Activated CD4-positive, alpha-beta T cell treated with anti-CD3 and anti-CD28 coated beads, Interleukin-2, amount 10 ng/mL, durations not matched to agents 7 days and 5 days (primary cell): ENCODE measurements at regions not wholly inside any gene's neighbourhood (a gene's known extent, or its start where the extent isn't known, plus 50 kb on each side); places are given as distances from the start of the nearest gene placed in this dataset.
"Not testable (repeated sequence)": the region's sequence is repeated elsewhere in the genome, so short reads cannot be mapped to it uniquely, and the experiment has no call there.

Experiments used
- CTCF ChIA-PET: fragments of 350-600 bp; sonication (Branson Sonifier 250); formaldehyde crosslinking; loops from one replicate; lab custom pipeline; 2021; ENCODE audit warnings: antibody characterized with exemption; lab: Charles Lee
- POLR2A ChIA-PET: fragments of 350-600 bp; sonication (Branson Sonifier 250); formaldehyde crosslinking; loops from one replicate; lab custom pipeline; 2021; ENCODE audit warnings: antibody characterized with exemption; lab: Charles Lee
- DNase-seq: peaks from one replicate; pipeline ENCODE4 v3.0.0-alpha.2; 2020
- H3K27ac Mint-ChIP-seq: one replicate; pipeline ENCODE4 v1.8.0; 2021; ENCODE audit warnings: mild to moderate bottlenecking, moderate library complexity, mixed read lengths
- H3K27me3 Mint-ChIP-seq: one replicate; pipeline ENCODE4 v1.8.0; 2021; ENCODE audit warnings: mixed read lengths
- H3K36me3 Mint-ChIP-seq: one replicate; pipeline ENCODE4 v1.8.0; 2021; ENCODE audit warnings: low read depth, mixed read lengths
- H3K4me1 Mint-ChIP-seq: one replicate; pipeline ENCODE4 v1.8.0; 2021; ENCODE audit warnings: mixed read lengths
- H3K4me3 Mint-ChIP-seq: one replicate; pipeline ENCODE4 v1.8.0; 2021; ENCODE audit warnings: mild to moderate bottlenecking, moderate library complexity, mixed read lengths
- H3K9me3 Mint-ChIP-seq: one replicate; pipeline ENCODE4 v1.8.0; 2021; ENCODE audit warnings: mixed read lengths

DNA sequence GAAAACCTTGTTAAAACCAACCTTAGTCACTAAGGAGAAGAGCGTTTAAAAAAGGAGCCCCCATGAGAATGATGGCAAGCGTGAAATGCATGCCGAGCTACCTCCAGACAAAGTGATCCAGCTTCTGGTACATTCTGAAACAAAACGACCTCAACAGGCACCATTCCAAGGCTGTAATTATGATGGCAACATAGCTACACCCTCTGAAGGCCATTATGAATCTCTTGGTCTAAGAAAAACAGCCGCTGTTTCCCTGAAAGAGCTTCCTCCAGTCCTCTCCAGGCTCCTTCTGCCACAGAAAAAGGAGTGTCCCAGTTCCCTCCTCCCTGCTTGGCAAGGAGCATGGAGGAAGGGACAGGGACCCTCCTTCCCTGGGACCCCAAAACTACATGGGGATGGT, 50.0 kb upstream of the ABLIM1 start:
- ChIA-PET POLR2A (no interaction called here), CTCF (no interaction called here)
- Mint-ChIP-seq H3K27ac (no peak overlapping the region), H3K36me3 (no peaks in the 10 kb centered on the region), H3K4me3 (no peak overlapping the region), H3K4me1 (no peaks in the 10 kb centered on the region), H3K9me3 (no peaks in the 10 kb centered on the region), H3K27me3 (peaks cover 21% of the 10 kb centered on the region)
- no peak for DNase-seq

DNA sequence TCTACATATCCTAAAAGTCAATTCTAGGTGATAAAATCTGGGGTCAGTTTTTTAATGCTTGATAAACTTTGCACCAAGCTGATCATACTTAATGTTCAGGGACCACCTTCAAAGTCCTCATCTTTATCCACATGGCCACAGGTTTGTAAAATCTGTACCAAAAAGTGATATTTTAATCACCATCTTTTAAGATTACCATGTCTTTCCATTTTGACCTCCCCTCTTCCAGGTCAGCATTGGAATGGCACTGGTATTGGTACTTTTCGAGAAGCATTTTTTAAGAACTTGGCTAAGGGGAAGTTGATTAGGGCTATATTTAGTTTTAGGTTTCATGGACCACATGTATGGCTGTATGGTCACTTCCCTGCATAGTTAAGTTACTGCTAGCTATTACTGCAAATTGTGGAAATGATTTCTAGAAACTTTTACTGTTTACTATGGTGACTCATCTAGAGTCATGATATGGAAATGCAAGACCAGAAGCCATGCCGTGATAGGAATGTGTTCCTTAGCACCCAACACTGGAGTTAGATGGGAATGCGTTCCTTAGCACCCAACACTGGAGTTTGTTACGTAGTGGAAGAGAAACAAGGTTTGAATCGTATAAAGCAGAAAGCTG, 50.8 kb upstream of the ABLIM1 start:
- Mint-ChIP-seq H3K27me3 (peaks cover 21% of the 10 kb centered on the region), H3K4me1 (no peaks in the 10 kb centered on the region), H3K27ac (no peak overlapping the region), H3K9me3 (no peaks in the 10 kb centered on the region), H3K4me3 (no peak overlapping the region), H3K36me3 (no peaks in the 10 kb centered on the region)
- ChIA-PET CTCF (no interaction called here), POLR2A (no interaction called here)
- no peak for DNase-seq

DNA sequence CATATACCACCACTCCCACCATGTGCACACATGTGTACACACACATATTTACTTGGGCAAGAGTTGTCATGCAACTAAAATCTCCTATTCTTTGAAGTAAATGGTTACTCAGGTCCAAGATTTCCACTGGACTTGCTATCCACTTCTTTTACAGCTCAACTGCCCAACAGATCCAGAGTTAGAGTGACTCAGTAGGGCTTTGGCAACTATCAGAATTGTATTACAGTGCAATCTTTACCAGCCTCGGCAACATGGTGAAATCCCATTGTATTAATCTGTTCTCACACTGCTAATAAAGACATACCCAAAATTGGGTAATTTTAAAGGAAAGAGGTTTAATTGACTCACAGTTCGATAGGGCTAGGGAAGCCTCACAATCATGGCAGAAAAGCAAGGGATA, 51.9 kb upstream of the ABLIM1 start:
- peaks cover 23% of the 10 kb centered on the region for H3K27me3 Mint-ChIP-seq
- no peaks in the 10 kb centered on the region for H3K9me3 Mint-ChIP-seq
- POLR2A ChIA-PET, result no interaction called here
- CTCF ChIA-PET, result no interaction called here
- no peak for DNase-seq
- no peak overlapping the region for H3K27ac Mint-ChIP-seq
- H3K4me3 Mint-ChIP-seq, result no peak overlapping the region
- H3K4me1 Mint-ChIP-seq, result no peaks in the 10 kb centered on the region
- H3K36me3 Mint-ChIP-seq, result no peaks in the 10 kb centered on the region

- POLR2A ChIA-PET, result no interaction called here
- H3K4me1 Mint-ChIP-seq, result no peaks in the 10 kb centered on the region
- DNase-seq, result no peak
- CTCF ChIA-PET, result interaction anchor here (1.0 kb wide), 1 partner anchor 9 kb away, joined by 4 read pairs; no protein-coding TSS in a partner anchor
- no peak overlapping the region for H3K4me3 Mint-ChIP-seq
- H3K27ac Mint-ChIP-seq, result no peak overlapping the region
- H3K9me3 Mint-ChIP-seq, result no peaks in the 10 kb centered on the region
- H3K36me3 Mint-ChIP-seq, result no peaks in the 10 kb centered on the region
- peaks cover 21% of the 10 kb centered on the region for H3K27me3 Mint-ChIP-seq
Observed at GRCh38 chr10:114711176-114711868, 53.2 kb upstream of the ABLIM1 start.

DNA sequence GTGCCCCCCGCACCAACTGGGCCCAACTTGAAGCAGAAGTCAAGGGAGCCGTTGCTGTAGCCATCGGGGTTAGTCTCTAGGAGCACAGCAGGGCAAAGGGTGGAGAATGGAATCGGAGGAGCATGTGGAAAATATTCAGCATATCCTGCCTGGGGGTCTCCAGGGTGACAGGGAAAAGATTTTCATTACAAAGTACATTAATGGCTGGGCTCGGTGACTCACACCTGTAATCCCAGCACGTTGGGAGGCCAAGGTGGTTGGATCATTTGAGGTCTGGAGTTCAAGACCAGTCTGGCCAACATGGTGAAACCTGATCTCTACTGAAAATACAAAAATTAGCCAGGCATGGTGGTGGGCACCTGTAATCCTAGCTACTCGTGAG, 53.8 kb upstream of the ABLIM1 start:
- Mint-ChIP-seq H3K4me1 (no peaks in the 10 kb centered on the region), H3K36me3 (no peaks in the 10 kb centered on the region), H3K9me3 (no peaks in the 10 kb centered on the region), H3K4me3 (no peak overlapping the region), H3K27me3 (peaks cover 21% of the 10 kb centered on the region), H3K27ac (no peak overlapping the region)
- no peak for DNase-seq
- CTCF ChIA-PET, result no interaction called here
- POLR2A ChIA-PET, result no interaction called here

DNA sequence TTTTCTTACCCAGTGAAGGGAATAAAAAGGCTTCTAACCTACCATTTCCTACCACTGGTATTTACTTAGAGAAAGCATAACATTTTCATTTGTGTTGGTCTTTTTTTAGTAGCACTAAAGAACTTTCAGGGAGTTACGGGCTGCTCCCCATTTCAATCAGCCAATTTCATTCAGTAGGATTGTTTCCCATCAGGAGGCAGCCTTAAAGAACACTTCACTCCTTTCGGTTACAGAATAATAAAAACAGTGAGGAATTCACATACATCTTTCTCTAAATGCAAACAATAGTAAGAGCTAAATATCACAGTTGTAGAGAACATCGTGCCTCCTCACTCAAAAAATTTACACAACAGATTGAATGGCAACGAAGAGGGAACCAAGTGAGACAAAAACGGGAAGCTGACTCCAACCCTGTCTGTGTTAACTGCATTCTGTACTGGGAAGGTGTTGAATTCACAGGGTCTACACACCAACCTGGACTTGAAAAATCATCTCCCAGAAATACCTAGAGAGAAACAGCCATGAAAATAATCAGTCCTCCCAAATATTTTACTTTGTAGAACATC, 55.5 kb upstream of the ABLIM1 start:
- H3K27me3 Mint-ChIP-seq, result peaks cover 22% of the 10 kb centered on the region

DNA sequence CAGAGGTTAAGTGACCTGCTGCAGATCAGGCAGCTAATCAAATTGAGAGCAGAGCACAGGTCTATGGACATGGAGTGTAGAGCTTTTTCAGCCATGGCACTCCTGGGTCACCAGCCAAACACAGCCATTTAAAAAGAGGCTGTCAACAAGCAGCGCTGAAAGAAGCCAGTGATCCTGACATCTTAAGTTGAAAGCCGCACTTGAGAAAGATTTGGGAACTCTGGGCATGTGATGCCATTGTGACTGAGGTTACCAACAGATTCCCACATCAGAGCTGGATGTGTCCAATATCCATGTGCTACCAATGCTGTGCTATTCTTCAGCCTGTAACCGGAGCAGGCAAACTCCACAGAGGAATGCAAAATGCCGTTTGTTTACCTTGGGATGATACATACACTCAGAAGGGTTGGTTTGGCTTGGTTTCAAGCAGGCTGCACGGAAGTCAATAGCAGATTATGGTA, 56.2 kb upstream of the ABLIM1 start:
- POLR2A ChIA-PET, result no interaction called here
- H3K4me3 Mint-ChIP-seq, result no peak overlapping the region
- H3K4me1 Mint-ChIP-seq, result no peaks in the 10 kb centered on the region
- no peaks in the 10 kb centered on the region for H3K36me3 Mint-ChIP-seq
- H3K27me3 Mint-ChIP-seq, result peaks cover 22% of the 10 kb centered on the region
- H3K9me3 Mint-ChIP-seq, result no peaks in the 10 kb centered on the region
- DNase-seq, result no peak
- CTCF ChIA-PET, result no interaction called here
- no peak overlapping the region for H3K27ac Mint-ChIP-seq

More for the DNA sequence above, 55.5 kb upstream of the ABLIM1 start:
- no peaks in the 10 kb centered on the region for H3K36me3 Mint-ChIP-seq
- CTCF ChIA-PET, result interaction anchor here (1.4 kb wide), 1 partner anchor 10 kb away, joined by 3 read pairs; no protein-coding TSS in a partner anchor
- no peak for DNase-seq
- H3K4me1 Mint-ChIP-seq, result no peaks in the 10 kb centered on the region
- no peak overlapping the region for H3K27ac Mint-ChIP-seq
- POLR2A ChIA-PET, result no interaction called here
- H3K4me3 Mint-ChIP-seq, result no peak overlapping the region
- H3K9me3 Mint-ChIP-seq, result no peaks in the 10 kb centered on the region

DNA sequence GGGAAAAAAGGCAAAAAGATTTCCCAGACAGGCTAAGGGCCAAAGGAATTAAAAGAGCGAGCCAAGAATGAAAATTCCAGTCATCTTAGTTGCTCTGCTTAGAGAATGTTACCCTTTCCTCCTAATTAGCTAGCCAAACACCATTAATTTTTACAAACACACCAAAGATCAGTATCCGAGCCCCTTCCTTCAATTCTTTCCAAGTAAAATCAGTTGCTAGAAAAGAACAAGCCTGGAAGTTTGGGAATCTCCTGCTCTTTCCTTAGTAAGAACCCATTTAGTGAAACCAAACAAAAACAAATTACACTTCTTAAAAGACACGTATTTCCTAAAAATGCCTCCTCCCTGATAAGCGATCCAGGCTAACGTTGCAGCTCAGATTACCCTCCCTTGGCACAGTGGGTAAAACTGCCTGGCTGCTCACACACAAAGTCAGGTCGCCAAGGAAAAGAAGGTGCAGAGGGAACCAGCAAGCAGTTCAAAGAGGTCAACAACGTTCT, 57.1 kb upstream of the ABLIM1 start:
- no peak overlapping the region for H3K4me3 Mint-ChIP-seq
- ChIA-PET POLR2A (no interaction called here), CTCF (no interaction called here)
- H3K4me1 Mint-ChIP-seq, result no peaks in the 10 kb centered on the region
- DNase-seq, result no peak
- H3K36me3 Mint-ChIP-seq, result no peaks in the 10 kb centered on the region
- H3K27me3 Mint-ChIP-seq, result peaks cover 20% of the 10 kb centered on the region
- H3K27ac Mint-ChIP-seq, result no peak overlapping the region
- no peaks in the 10 kb centered on the region for H3K9me3 Mint-ChIP-seq

DNA sequence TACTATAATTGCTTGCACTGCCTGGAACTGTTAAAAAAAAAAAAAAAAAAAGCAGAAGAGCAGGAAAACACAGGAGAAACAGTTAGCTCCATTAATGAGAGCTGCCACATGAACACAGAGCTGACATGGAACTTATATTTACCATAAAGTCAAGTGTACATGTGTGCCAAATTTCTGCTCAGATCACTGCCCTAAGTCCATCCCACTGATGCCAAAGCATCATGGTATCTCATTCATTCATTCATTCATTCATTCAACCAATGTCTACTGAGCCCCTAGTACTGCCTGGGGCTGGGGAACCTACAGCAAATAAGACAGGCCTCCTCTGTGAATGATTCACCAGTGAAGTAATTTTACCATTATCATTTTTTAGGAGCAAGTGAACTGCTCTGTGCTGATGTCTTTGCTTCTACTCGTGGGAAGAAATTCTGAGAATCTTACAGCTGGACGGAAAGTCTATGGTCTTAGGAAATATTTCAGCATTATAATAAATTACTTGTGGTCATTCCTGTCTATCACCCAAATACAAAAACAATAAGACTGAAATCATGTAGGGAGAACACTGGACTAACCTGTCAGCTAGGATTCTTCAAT, 58.8 kb upstream of the ABLIM1 start:
- Mint-ChIP-seq H3K4me1 (no peaks in the 10 kb centered on the region), H3K27ac (no peak overlapping the region), H3K27me3 (peaks cover 19% of the 10 kb centered on the region), H3K36me3 (no peaks in the 10 kb centered on the region), H3K9me3 (no peaks in the 10 kb centered on the region), H3K4me3 (no peak overlapping the region)
- ChIA-PET POLR2A (no interaction called here), CTCF (interaction anchor here (0.6 to 0.7 kb wide), 3 partner anchors 13 to 203 kb away, joined by 3 to 4 read pairs (median 3); no protein-coding TSS in a partner anchor)
- no peak for DNase-seq

- H3K4me1 Mint-ChIP-seq, H3K9me3 Mint-ChIP-seq, H3K27ac Mint-ChIP-seq, H3K36me3 Mint-ChIP-seq, DNase-seq, H3K4me3 Mint-ChIP-seq, POLR2A ChIA-PET: not testable (repeated sequence)
- peaks cover 19% of the 10 kb centered on the region for H3K27me3 Mint-ChIP-seq
- CTCF ChIA-PET, result interaction anchor here (0.6 kb wide), 1 partner anchor 202 kb away, joined by 3 read pairs; no protein-coding TSS in a partner anchor
Observed at GRCh38 chr10:114717881-114718280, 59.8 kb upstream of the ABLIM1 start.

DNA sequence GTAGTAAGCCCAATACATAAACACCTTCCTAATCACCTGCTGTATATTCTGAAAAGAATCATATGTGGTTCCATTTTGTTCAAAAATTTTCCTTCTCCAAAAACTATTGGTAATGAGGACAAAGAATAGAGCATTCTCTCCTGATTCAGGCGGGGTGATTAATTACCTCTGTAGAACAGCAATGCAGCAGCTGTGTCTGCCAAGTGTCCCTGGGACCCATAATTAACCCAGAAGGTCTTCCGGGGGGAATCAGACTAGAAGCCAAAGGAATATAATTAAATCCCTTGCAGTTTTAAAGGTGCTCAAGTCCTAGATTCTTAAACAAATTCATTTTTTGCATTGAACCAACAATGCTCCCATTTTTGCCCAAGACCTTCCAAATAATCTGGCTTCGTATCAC, 60.3 kb upstream of the ABLIM1 start:
- no peaks in the 10 kb centered on the region for H3K4me1 Mint-ChIP-seq

DNA sequence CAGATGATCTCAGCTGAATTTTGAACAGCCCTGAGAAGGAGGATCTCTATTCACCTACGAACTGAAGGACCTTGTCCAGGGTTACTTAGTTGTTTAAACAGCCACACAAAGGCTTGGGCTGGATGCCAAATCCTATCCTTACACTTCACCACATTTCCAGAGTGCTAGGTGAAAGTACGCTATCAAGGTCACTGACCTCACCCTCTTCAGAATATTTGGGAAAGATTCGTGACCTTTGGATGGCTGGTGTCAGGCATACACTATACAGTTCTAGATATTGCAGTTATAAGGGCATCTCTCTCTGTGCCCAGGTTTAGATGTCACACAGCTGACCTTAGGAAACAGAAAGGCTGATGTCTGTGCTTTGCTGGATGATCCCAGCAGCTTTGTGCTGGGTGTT, 61.2 kb upstream of the ABLIM1 start:
- Mint-ChIP-seq H3K4me1 (no peaks in the 10 kb centered on the region), H3K9me3 (no peaks in the 10 kb centered on the region), H3K4me3 (no peak overlapping the region), H3K36me3 (no peaks in the 10 kb centered on the region), H3K27ac (no peak overlapping the region), H3K27me3 (peaks cover 14% of the 10 kb centered on the region)
- POLR2A ChIA-PET, result no interaction called here
- DNase-seq, result no peak
- CTCF ChIA-PET, result no interaction called here

More for the DNA sequence above, 60.3 kb upstream of the ABLIM1 start:
- Mint-ChIP-seq H3K9me3 (no peaks in the 10 kb centered on the region), H3K4me3 (no peak overlapping the region), H3K36me3 (no peaks in the 10 kb centered on the region), H3K27me3 (peaks cover 19% of the 10 kb centered on the region), H3K27ac (no peak overlapping the region)
- POLR2A ChIA-PET, result no interaction called here
- no peak for DNase-seq
- CTCF ChIA-PET, result no interaction called here

DNA sequence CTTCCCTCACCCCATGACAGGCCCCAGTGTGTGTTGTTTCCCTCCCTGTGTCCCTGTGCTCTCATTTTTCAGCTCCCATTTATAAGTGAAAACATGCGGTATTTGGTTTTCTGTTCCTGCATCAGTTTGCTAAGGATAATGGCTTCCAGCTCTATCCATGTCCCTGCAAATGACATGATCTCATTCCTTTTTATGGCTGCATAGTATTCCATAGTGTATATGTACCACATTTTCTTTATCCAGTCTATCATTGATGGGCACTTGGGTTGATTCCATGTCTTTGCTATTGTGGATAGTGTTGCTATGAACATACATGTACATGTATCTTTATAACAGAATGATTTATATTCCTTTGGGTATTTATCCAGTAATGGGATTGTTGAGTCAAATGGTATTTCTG, 61.9 kb upstream of the ABLIM1 start:
- H3K4me1 Mint-ChIP-seq, H3K36me3 Mint-ChIP-seq, CTCF ChIA-PET, H3K9me3 Mint-ChIP-seq, H3K27ac Mint-ChIP-seq, DNase-seq, POLR2A ChIA-PET, H3K4me3 Mint-ChIP-seq: not testable (repeated sequence)
- peaks cover 13% of the 10 kb centered on the region for H3K27me3 Mint-ChIP-seq
